Activated CD4-positive, alpha-beta T cell treated with anti-CD3 and anti-CD28 coated beads for 24 hours (primary cell): ENCODE measurements at regions not wholly inside any gene's neighbourhood (a gene's known extent, or its start where the extent isn't known, plus 50 kb on each side); places are given as distances from the start of the nearest gene placed in this dataset.
"Not testable (repeated sequence)": the region's sequence is repeated elsewhere in the genome, so short reads cannot be mapped to it uniquely, and the experiment has no call there.

Experiments used
- DNase-seq, 2 donors: peaks; one replicate each; pipeline ENCODE4 v3.0.0-alpha.2; 2020; ENCODE audit warnings: low read depth in 2 of 2

- DNase-seq: no peak
These were observed 74.2 kb upstream of the RGPD5 start for GRCh38 chr2:109719871-109720270.

GRCh38 chr2:109720380-109721106, 73.6 kb upstream of the RGPD5 start:
- no peak for DNase-seq

DNA sequence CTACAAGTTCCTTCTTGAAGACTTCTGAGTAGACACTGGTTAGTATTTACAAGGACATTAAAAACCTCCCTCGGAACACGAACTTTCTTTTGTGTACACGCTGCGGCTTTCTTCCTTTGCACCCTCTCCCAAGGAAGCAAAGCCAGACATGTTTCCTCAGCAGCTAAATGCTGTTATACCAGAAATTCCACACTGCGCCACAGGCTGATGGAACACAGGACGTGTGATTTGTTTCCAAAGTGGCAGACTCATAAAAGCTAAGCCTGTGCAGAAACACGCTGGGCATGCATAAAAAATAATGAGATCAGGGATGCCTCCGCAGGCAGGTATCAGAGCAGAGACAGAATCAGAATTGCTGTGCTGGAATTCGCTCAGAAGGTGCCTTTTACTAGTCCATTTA, 73.0 kb upstream of the RGPD5 start:
- DNase-seq: no peak

DNA sequence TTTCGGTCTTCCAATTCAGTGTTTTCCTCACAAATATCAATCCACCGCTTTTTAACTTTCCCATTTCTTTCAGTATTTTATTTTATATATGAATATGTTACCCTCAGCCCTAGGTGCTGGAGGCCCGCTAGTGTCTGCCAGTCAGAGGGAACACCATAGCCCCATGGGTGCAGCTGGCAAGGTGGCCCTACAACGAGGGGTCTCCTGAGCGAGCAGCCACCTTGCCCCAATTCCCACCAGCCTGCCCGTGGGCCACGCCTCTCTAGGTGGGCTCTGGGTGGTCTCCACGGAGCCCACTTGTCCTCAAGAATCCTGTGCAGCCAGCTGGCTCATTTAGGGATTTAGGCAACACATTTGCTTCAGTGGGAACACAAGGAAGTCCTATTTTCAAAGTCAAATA, 72.5 kb upstream of the RGPD5 start:
- DNase-seq: no peak

GRCh38 chr2:109722026-109722425, 72.1 kb upstream of the RGPD5 start:
- DNase-seq: no peak

GRCh38 chr2:109722640-109723039, 71.5 kb upstream of the RGPD5 start:
- not testable (repeated sequence) for DNase-seq

DNA sequence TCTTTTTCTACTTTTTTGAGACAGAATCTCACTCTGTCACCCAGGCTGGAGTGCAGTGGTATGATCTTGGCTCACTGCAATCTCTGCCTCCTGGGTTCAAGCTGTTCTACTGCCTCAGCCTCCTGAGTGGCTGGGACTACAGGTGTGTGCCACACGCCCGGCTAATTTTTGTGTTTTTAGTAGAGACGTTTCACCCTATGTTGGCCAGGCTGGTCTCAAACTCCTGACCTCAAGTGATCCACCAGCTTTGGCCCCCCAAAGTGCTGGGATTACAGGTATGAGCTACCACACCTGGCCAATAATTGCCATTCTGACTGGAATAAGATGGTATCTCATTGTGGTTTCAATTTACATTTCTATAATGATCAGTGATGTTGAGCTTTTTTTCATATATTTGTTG, 71.0 kb upstream of the RGPD5 start:
- not testable (repeated sequence) for DNase-seq

- no peak for DNase-seq
These were observed 69.3 kb upstream of the RGPD5 start for GRCh38 chr2:109724533-109725460.

DNA sequence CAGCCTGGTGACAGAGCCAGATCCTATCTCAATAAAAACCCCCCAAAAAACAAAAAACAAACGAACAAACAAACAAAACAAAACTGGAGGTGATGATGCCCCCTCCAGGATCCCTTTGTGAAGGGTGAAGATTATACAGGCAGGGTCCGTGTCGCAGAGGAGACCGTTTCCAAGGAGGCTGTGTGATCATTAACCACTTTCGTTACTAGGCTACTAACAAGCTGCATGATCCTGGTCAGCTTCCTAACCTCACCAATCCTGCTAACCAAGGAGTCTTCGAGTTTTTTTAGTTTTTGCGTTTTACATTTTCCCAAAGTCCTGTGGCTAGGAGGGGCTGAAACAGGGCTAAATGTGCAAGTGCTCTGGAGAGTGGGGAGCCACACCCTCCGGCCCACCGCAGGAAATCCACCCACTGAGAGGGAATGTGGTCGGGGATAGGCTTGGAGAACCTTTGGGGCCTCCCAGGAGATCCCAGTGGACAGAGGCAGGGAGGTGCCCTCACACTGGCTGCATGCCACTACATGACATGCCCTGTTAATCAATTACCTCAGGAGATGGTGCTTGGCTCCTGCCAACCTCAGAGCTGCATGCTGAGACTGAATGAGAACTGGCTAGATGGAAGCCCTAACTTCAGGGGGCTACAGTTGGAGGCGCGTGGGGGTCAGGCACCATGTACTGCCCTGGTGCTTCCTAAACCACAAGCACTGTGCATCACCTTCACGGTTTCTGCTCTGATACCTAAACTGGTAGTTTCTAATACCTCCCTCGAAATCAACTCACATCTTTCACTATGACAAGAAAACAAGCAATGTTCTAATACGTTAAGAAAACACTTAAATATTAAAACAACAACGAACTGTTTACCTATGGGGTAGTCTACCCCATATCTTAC, 67.5 kb upstream of the RGPD5 start:
- DNase-seq: no peak

GRCh38 chr2:109727929-109728447, 66.1 kb upstream of the RGPD5 start:
- no peak for DNase-seq

- not testable (repeated sequence) for DNase-seq
These were observed 60.4 kb upstream of the RGPD5 start for GRCh38 chr2:109733746-109734145.

DNA sequence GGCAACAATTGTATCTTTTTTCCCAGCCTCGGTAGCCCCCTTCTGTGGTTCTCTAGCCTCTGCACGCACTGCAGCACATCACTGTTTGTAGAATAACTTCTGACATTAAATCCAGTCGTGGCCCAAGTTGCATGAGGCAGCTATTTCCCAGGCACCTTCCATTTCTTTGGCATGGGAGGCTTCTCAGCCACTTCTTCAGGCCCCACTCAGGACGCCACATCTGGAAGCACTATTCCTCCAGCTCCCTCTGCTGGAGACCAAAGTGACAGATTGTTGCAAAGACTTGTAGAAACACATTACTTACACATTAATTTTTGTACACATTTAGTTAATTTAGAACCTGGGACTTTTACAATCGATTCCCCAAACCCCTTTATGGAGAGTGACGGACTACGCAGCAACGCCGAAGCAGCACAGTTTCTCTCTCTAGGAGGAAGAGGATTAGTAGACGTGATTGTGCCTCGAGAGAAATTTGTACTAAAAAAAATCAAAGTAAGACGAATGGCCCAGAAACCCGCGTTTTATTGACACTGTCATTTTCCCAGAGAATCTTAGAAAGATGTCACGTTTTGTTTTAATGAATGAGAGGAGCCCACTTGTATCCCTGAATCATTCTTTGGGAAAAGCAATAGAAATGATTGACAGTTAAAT, 57.8 kb upstream of the RGPD5 start:
- DNase-seq: no peak
